Endothelial cell of umbilical vein (primary cell): ENCODE measurements at regions not wholly inside any gene's neighbourhood (a gene's known extent, or its start where the extent isn't known, plus 50 kb on each side); places are given as distances from the start of the nearest gene placed in this dataset.

Experiments used
- BruUV-seq: library from RNA; stranded (reverse); fragments of 400-500 nt; replicated peaks from 2 replicates; lab custom pipeline; 2021; lab: Mats Ljungman, UMichigan
- CTCF ChIA-PET: fragments of 300-600, 350-600 bp; sonication (Branson Sonifier 250); formaldehyde crosslinking; loops from one replicate; lab custom pipeline; 2021; ENCODE audit warnings: antibody characterized with exemption, inconsistent platforms; lab: Charles Lee
- POLR2A ChIA-PET: fragments of 300-600, 350-600 bp; sonication (Branson Sonifier 250); formaldehyde crosslinking; loops from one replicate; lab custom pipeline; 2021; ENCODE audit warnings: antibody characterized with exemption, inconsistent platforms; lab: Charles Lee
- DNase-seq: peaks from one replicate; pipeline ENCODE4 v3.0.0-alpha.2; 2011; ENCODE audit warnings: low read depth, low spot score
- FAIRE-seq: peaks from 2 replicates; lab custom pipeline; 2011; peaks lifted over from hg19 to GRCh38; lab: Jason Lieb, UNC
- H2AFZ ChIP-seq: 2 replicates; pipeline ENCODE4 v1.6.0; 2012; ENCODE audit warnings: low read depth, low read length, control low read depth, inconsistent platforms
- H3K27ac ChIP-seq: 2 replicates; pipeline ENCODE4 v1.5.1; 2011; ENCODE audit warnings: low read depth, mild to moderate bottlenecking, control low read depth, low read length, moderate library complexity; ENCODE audit not compliant: insufficient read depth
- H3K27me3 ChIP-seq, 2 experiments: 2 replicates each; pipeline versions ENCODE4 v1.6.0 to v1.6.1; 2011; ENCODE audit warnings: low read length in 2 of 2, mixed read lengths in 1 of 2; ENCODE audit not compliant: control insufficient read depth in 2 of 2, insufficient read depth in 2 of 2
- H3K36me3 ChIP-seq, 2 experiments: 2 replicates in 1 of 2; 3 replicates in 1 of 2; pipeline ENCODE4 v1.5.1; 2011; ENCODE audit warnings: low read length in 2 of 2, mild to moderate bottlenecking in 1 of 2, moderate library complexity in 1 of 2; ENCODE audit not compliant: control insufficient read depth in 2 of 2, insufficient read depth in 2 of 2; ENCODE audit errors: extremely low read depth in 1 of 2
- H3K4me1 ChIP-seq: 3 replicates; pipeline ENCODE4 v1.5.1; 2011; ENCODE audit warnings: mild to moderate bottlenecking, low read length; ENCODE audit not compliant: control insufficient read depth, insufficient read depth; ENCODE audit errors: extremely low read depth
- H3K4me2 ChIP-seq: 2 replicates; pipeline ENCODE4 v1.6.1; 2011; ENCODE audit warnings: low read length, control low read depth, mixed read lengths; ENCODE audit not compliant: insufficient read depth
- H3K4me3 ChIP-seq, 3 experiments: fragments of 200-600 bp in 1 of 3; sonication (generic), shearing (Covaris generic) in 1 of 3; replicated peaks in 1 of 3; 2 replicates each; pipeline ENCODE4 v1.5.1; 2011 to 2016; ENCODE audit warnings: control low read depth in 3 of 3, low read length in 3 of 3, mild to moderate bottlenecking in 2 of 3, inconsistent platforms in 1 of 3, low read depth in 1 of 3, moderate library complexity in 1 of 3; ENCODE audit not compliant: insufficient read depth in 1 of 3
- H3K79me2 ChIP-seq: 2 replicates; pipeline ENCODE4 v1.6.0; 2012; ENCODE audit warnings: low read length, inconsistent platforms; ENCODE audit not compliant: control insufficient read depth, insufficient read depth
- H3K9ac ChIP-seq: replicated peaks from 2 replicates; pipeline ENCODE3; 2011; ENCODE audit warnings: low read length, control low read depth; ENCODE audit not compliant: insufficient read depth; ENCODE audit errors: extremely low read depth
- H3K9me1 ChIP-seq: replicated peaks from 3 replicates; pipeline ENCODE4 v1.6.0; 2011; ENCODE audit warnings: mild to moderate bottlenecking, low read length; ENCODE audit not compliant: control insufficient read depth, insufficient read depth; ENCODE audit errors: extremely low read depth
- H3K9me3 ChIP-seq: replicated peaks from 2 replicates; pipeline ENCODE4 v1.5.1; 2012; ENCODE audit warnings: low read length, inconsistent platforms; ENCODE audit not compliant: control insufficient read depth, insufficient read depth
- H4K20me1 ChIP-seq: replicated peaks from 2 replicates; pipeline ENCODE3; 2011; ENCODE audit warnings: mild to moderate bottlenecking, low read length; ENCODE audit not compliant: control insufficient read depth, insufficient read depth; ENCODE audit errors: extremely low read depth
- CTCF ChIP-seq, 2 donors: IDR thresholded peaks; 1 replicate in 1 of 2; 2 replicates in 1 of 2; pipeline ENCODE4 v1.5.1; 2011; ENCODE audit warnings: low read length in 2 of 2, mild to moderate bottlenecking in 2 of 2, moderate library complexity in 2 of 2, control low read depth in 1 of 2, inconsistent platforms in 1 of 2, low read depth in 1 of 2; ENCODE audit not compliant: insufficient read depth in 1 of 2; ENCODE audit errors: extremely low read depth in 1 of 2
- EZH2 ChIP-seq: IDR thresholded peaks from 2 replicates; pipeline ENCODE4 v1.6.1; 2012; ENCODE audit warnings: borderline replicate concordance, low read depth, mild to moderate bottlenecking, moderate library complexity, low read length, inconsistent platforms; ENCODE audit not compliant: severe bottlenecking
- FOS ChIP-seq: IDR thresholded peaks from 2 replicates; pipeline ENCODE4 v1.6.1; 2011; ENCODE audit warnings: mild to moderate bottlenecking, low read length, moderate library complexity, borderline replicate concordance; ENCODE audit not compliant: insufficient read depth
- GATA2 ChIP-seq: IDR thresholded peaks from 2 replicates; pipeline ENCODE4 v1.7.0; 2011; ENCODE audit warnings: low read depth, mild to moderate bottlenecking, moderate library complexity, mixed read lengths, low read length; ENCODE audit not compliant: insufficient read length, insufficient read depth
- JUN ChIP-seq: IDR thresholded peaks from 2 replicates; pipeline ENCODE4 v1.6.1; 2011; ENCODE audit warnings: borderline replicate concordance, low read depth; ENCODE audit not compliant: insufficient read length, insufficient read depth
- MAX ChIP-seq: IDR thresholded peaks from 2 replicates; pipeline ENCODE4 v1.6.1; 2011; ENCODE audit not compliant: insufficient read depth, insufficient read length
- MYC ChIP-seq: IDR thresholded peaks from one replicate; pipeline ENCODE4 v1.6.1; 2011; ENCODE audit warnings: mild to moderate bottlenecking, low read depth, low read length
- POLR2A ChIP-seq: IDR thresholded peaks from 2 replicates; pipeline ENCODE4 v1.6.1; 2012; ENCODE audit warnings: low read depth, mild to moderate bottlenecking, control low read depth, low read length
- POLR2AphosphoS5 ChIP-seq: IDR thresholded peaks from 2 replicates; pipeline ENCODE4 v1.6.1; 2012; ENCODE audit warnings: low read depth, mild to moderate bottlenecking, control low read depth, low read length, moderate library complexity; ENCODE audit not compliant: insufficient read depth
- dilution Hi-C: fragments of 300-500 bp; cut with MboI; formaldehyde crosslinking; loops from one replicate; pipeline ENCODE4 v1.15.0; 2019; ENCODE audit warnings: low sequenced_read_pairs; ENCODE audit not compliant: extremely low pct_ligation_motif_present
- intact Hi-C: fragments of 100-400 bp; cut with micrococcal nuclease; formaldehyde crosslinking; loops from one replicate; pipeline ENCODE4 v1.10.0; 2022

- Histone ChIP-seq H2AFZ (no peak overlapping the region), H3K4me3 (no peak overlapping the region), H4K20me1 (no peaks in the 10 kb centered on the region), H3K79me2 (no peaks in the 10 kb centered on the region), H3K9me3 (no peaks in the 10 kb centered on the region), H3K9me1 (no peaks in the 10 kb centered on the region), H3K4me1 (peaks cover 22% of the 10 kb centered on the region), H3K9ac (peak overlapping the region; percentile 56), H3K36me3 (no peaks in the 10 kb centered on the region), H3K4me2 (peak overlapping the region; percentile 76), H3K27ac (peak overlapping the region; percentile 86), H3K27me3 (no peaks in the 10 kb centered on the region)
- peak; percentile 68 for FAIRE-seq
- TF ChIP-seq POLR2AphosphoS5 (no peak), MYC (no peak), JUN (peak; percentile 87), FOS (no peak), GATA2 (peak; percentile 72), MAX (no peak), CTCF (IDR thresholded peaks at IDR 0.05; ENCODE audit: extremely low read depth in 1 of 2, insufficient read depth in 1 of 2, low read depth in 1 of 2, low read length in 2 of 2) (no peak), EZH2 (no peak), POLR2A (peak; percentile 38)
- dilution Hi-C loops (no loop called here), intact Hi-C loops (loop anchor here (1.0 to 5.0 kb wide), 7 partner anchors 20 to 1381 kb away; partner anchors contain the start of gene MEOX2)
- CTCF ChIA-PET = interaction anchor here (0.5 to 3.9 kb wide), 44 partner anchors 10 to 1380 kb away, joined by 3 to 126 read pairs (median 4); partner anchors contain the start of gene MEOX2
- POLR2A ChIA-PET = interaction anchor here (0.5 to 1.4 kb wide), 4 partner anchors 13 to 859 kb away, joined by 3 to 5 read pairs (median 4); no protein-coding TSS in a partner anchor
- no TSS peak for BruUV-seq
- DNase-seq = peak; percentile 82
Observed at GRCh38 chr7:16098058-16098457, 323.3 kb downstream of the CRPPA start.
